Left kidney (tissue), 1 donor: ENCODE measurements at regions not wholly inside any gene's neighbourhood (a gene's known extent, or its start where the extent isn't known, plus 50 kb on each side); places are given as distances from the start of the nearest gene placed in this dataset.
A peak's percentile ranks its signal among the peaks of the same experiment; 100 is the strongest.

Experiments
- DNase-seq: peaks from one replicate; pipeline ENCODE4 v3.0.0-alpha.2; 2013

DNA sequence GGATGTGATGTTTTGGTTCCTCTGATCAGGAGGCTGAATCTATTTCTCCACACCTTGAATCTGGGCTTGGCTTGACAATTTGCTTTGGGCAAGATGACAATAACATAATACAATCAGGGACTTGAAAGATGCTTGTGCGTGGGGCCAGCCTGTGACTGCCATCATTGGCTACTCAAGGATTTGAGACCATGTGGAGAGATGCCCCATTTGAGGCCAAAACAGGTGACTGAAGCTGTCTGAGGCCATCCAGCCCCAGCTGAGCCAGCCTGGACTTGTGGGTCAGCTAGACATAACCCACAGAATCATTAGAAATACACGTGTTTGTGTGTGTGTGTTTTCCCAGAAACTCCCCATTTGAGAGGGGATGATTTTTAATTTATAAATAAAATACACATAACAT lies 421.5 kb downstream of the PTPRU start:
- DNase-seq = no peak

DNA sequence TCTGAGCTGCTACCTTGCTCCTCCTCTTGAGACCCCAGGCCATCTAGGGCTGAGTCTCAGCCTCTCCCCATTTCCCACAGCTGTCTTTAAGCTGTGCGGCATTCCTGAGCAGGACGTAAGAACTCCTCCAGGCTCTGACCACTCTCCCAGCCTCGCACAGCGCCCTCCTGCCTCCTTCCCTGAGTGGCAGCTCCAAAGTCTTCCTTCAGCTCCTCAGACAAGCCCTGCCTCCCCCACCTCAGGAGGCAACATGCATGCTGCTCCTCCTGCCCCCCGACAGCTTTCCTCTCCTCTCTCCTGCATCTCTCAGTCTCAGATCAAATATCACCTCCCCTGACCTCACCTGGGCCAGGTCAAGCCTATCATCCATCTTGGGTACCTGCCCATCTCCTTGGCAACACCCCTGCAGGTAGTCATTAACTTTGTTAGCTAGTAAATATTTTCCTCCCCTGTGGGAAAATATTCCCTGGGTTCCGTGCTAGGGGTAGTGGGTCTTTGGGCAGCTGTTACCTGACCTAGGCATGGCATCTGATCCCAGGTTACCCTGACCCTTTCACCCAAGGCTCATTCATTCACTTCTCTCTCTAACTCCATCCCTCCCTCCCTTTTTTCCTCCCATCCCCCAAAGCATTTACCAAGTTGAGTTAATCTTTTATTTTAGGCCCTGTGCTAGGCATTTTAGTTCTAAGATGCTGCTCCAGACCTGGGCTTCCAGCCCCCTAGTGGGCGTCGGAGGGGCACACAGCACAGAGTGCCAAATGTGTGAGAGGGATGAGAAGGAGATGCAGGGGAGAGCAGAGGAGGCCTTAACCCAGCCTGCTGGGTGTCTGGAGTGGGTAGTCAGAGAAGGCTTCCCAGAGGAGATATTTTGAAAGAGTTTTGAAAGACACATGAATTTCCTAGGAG lies 419.9 kb downstream of the PTPRU start:
- DNase-seq = peak; percentile 17

DNA sequence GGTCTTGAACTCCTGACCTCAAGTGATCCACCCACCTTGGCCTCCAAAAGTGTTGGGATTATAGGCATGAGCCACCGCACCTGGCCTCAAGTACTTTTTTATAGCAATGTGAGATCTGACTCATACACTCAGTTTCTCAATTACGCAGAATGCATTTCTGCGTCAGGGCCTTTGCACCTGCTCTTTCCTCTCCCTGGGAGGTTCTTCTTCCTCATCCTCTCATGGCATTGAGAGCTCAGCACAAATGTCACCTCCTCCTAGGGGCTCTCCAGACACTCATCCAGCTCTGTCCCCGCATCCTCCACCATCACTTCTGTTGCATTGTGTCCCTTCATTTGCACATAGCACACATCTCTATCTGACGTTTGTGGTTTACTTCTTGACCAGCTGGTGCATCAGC lies 418.8 kb downstream of the PTPRU start:
- no peak for DNase-seq

DNA sequence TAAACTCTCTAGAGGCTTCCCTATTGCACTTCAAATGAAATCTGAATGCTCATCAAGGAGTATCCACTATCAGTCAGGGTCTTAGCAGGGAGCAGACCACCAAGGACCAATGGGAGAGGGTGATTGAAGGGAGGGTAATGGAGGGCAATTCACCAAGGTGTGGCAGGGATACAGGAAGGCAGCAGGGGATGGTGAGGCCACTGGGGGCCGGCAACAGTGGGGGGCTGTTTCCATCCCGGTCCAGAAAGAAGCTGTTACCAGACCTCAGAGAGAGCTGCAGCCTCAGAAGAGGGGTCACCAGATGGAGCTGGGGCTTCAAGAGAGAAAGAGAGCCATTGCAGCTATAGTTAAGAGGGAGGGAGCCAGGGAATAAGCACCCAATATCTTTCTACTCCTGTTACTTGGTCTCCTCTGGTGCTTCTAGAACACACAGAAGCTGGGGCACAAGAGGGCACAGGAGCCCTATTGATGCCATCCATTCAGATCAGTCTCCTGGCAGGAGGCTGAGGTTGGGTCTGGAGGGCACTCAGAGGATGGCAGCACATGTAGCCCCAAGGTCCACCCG lies 417.6 kb downstream of the PTPRU start:
- DNase-seq = no peak

DNA sequence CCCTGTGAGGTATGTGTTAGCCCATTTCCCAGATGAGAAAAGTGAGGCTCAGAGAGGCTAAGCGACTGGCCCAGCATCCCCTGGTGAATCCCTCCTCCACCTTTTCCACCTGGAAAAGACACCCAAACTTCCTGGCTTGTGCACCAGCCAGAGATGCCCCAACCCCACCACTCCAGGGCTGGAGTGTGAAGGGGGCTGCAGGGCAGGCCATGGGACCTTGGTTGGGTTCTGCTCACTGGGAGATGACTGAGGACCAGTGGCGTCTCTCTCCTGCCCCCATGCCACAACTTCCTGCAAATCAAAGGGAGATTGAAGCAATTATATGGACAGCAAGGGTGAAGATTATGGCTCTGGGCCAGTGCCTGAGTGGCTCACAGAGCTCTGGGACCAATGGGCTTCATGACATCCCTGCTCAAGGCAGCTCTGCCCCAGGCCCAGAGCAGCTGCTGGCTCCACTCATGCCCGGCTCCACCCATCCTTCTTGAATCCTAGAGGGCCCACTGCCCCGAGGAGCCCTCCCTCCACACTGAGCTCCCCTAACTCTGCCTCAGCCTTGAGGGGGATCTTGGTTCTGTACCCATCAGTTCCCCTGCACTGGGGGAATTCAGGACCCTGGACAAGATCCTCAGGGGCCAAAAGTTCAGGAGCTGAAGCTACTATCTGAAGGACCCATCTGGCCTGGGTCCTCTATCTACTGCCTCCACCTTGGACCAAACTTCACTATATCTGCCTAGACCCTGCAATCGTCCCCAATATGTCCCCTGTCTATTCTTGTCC lies 416.9 kb downstream of the PTPRU start:
- DNase-seq = no peak

DNA sequence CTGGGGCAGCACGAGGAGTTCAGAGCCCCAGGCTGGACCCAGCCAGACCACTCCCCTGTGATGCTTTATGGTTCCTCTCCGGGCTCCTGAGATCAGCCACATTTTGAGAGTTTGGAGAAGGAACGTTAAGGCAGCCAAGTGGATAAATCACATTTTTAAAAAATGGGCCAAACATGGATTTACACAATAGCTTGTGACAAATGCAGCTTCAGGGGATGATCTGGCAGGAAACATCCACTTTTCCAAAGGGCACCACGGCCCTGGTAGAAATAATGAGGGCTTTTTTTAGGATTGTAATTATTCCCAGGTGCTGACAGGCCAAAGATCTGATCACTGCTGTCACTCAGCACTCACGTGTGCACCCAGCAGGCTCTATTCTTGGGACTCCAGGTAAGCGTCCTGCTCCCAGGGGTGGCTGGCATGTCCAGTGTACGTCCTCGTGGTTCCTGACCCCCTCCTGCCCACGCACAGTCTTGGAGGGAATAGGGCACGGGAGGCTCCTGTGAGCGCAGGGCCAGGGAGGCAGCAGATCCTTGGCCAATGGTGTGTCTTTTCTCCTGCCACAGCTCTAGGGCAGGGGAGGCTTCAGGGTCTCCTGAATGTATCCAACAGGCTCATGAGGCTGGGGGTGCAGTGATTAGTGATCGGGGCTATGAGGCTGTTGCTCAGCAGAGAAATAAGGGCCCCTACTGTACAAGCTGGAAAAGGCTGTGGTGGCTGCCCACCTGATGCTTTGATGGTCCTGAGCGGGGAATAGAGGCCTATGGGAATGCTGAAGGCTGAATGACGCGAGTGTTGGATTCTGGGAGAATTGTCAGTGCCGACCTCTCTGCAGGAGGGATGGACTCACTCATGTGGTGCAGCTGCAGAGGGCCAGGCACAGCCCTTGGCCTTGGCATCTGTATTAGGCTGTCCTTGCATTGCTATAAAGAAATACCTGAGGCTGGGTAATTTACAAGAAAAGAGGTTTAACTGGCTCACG lies 415.7 kb downstream of the PTPRU start:
- no peak for DNase-seq

DNA sequence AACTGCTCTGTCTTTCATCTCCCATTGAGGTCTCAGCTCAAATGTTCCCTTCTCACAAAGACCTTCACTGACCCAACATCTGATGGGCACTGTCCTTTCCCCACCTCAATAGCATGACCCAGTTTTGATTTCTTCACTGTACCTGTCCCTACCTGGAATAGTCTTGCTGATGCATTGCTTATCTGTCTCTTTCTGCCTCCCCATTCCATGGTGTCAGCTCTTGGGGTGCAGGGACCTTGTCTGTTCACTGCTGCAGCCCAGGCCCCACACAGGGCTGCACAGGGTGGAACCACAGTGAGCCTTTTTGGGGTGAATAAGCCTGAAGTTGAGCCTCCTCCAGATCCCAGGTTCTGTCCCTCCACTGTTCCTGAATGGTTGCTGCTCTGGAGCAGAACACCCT lies 414.9 kb downstream of the PTPRU start:
- DNase-seq = no peak

DNA sequence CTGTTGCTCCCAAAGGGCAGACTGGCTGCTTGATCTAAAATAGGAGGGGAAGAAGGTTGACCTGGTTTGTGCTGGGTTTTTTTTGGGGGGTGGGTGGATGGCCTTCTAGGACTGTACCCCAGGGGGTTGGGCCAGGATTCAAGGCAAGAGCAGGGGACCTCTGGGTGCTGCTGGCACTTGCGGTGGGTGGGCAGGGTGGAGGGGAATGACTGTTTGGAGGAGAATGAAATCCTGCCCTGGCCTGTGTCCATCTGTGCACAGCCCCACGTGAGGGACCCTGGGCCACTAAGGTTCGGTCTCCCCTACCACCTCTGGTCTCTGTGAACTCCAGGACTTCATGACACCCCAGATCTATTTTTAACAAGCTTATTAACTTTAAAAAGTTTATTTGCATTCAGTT lies 414.2 kb downstream of the PTPRU start:
- DNase-seq = no peak

DNA sequence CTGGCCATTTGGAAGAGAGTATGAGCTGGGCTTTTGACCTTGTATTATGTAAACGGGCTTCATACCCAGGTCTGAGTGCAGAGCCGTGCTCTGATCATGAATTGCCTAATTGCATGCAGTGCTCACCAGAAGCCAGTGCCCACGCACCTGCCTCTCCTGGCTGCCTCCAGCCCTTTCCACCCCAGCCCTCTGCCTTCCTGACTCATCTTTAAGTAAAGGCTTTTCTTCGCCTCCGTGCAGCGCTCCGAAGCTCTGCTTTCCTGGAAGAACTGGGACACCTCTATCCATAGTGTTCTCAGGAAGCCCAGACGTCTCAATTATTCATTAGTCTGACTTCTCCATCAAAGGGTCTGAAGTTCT lies 413.7 kb downstream of the PTPRU start:
- DNase-seq = no peak

DNA sequence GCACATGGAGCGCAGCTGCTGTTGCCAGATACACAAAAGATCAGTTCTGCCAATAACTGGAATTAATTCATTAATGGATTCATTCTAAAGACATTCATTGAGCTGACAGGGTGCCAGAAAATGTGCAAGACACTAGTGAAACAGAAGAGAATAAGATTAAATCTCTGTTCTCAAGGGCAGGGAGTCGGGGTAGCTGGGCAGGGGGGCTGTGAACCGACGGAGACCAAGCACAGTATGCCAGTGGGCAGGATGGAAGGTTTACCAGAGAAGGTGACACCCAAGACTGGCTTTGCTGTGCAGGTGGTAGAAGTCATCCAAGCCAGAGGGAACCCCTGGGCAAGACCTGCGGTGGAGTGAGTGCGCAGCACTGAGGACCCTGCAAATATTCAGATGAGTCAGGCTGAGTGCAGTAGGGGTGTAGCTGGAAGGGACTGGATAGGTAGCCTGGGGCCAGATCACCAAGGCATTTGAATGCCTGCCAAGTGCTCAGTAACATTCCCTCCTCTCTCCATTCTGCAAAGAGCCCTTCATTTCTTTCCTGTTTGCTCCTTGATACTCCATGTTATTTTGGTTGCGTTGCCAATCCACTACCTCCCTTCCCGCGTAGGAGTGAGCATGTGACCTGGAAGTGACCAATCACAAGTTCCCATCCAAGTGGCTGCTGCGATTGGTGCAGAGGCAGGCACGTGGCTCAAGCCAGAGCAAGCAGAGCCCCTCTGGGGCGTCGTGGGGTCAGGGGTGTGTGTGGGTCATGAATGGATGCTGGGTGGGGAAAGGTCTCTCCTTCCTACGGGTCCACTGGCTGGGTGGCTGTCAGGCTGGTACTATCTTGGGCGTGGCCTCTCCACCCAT lies 413.1 kb downstream of the PTPRU start:
- DNase-seq = no peak

DNA sequence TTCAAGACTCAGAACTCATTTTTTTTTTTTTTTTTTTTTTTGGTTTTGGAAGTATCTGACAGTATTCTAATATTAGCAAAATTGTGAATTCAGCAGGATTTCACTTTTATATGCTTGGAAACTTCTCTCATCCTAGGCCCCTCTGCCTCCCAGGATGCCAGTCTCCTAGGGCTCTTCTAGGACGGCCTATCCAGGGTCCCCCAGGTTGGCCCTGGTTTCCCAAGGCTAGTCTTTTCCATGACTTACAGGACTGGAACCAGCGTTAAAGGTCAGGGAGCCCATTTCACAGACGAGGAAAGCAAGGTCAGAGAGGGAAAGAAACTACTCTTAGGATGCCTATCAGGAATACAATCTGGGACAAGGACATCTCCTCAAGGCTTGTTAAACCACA lies 412.5 kb downstream of the PTPRU start:
- DNase-seq = no peak

DNA sequence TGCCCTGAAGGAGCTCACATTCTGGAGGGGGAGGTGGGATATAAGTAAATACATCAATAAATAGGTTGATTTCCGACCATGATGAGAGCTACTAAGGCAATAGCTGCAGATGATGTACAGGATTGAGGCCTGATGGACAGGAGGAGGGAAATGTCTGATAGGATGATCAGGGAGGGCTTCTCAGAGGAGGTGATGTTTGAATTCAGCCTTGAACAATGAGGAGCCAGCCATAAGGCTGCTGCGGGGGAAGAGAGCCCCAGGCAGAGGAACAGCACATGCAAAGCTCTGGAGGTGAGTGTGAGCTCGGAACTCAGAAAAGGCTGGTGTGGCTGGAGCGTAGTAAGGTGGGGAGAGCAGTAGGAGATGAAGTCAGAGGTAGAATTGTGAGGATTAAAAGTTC lies 411.7 kb downstream of the PTPRU start:
- DNase-seq = no peak

DNA sequence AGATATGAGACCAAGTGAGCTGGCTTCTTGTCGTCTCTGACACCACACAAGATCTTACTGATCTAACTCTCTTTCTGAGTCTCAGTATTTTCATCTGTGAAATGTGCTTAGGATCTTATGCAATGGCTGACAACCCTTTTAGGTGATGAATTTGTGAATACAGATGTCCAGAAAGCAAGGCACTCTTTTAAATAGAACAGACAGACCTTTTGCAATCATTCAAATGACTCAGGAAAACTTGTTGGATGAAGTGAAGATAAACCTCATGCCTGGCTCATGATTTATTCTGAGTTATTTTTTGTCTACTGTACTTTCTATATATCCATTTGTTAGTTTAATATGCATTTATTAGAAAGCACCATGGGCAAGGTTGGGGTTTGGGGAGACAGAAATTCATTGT lies 411.3 kb downstream of the PTPRU start:
- DNase-seq = no peak

DNA sequence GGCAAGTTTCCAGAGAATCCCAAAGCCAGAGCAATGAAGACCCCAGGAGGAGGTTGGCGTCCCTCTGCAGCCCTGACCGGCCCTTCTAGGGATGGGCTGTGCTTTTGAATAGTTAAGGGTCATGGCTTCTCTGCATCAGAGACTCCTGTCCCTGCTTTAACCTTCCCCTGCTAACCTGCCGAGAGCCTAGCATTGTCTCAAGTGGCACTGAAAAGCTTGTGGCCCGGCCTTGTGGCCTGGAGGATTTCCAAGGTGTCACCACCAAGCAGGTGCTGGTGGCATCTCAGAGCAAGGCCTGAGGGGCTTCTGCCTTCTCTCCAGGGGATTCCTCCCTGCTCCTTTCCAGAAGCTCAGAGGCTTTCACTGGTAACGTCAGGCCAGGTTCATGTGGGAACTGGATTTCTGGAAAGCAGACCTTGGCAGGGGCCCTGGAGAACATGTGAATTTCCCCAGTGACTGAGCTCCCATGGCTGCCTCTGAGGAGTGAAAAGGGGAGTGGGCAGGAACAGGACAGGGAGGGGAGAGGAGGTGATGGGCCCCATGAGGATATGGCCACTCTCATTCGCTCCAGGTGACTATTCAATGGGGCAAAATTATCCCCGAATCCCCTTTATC lies 409.9 kb downstream of the PTPRU start:
- DNase-seq = no peak

DNA sequence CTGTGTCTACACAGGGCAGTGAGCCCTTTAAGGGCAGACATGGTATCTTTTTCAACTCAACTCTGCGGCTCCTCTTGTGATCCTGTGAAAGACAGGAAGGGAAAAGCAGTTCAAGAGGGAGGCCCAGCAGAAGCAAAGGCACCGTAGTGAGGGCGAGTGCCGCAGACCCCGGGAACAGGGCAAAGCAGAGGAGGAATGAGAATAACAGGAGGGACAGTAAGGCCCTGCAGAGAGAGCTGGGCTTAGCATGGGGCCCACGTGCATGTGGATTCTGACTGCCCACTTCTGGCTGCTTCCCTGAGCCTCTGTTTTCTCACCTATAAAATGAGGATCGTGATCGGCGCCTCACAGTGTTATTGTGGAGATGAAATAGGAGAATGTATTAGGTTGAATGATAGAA lies 409.3 kb downstream of the PTPRU start:
- DNase-seq = no peak

DNA sequence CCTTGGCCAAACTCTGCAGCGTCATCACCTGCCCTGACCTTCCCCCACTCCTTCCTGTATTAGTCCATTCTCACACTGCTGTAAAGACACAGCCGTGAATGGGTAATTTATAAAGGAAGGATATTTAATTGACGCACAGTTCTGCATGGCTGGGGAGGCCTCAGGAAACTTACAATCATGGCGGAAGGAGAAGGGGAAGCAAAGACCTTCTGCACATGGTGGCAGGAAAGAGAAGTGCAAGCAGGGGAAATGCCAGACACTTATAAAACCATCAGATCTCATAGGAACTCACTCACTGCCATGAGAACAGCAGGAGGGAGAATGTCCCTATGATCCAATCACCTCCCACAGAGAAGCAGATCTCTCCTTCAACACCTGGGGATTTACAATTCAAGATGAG lies 408.5 kb downstream of the PTPRU start:
- DNase-seq = no peak

DNA sequence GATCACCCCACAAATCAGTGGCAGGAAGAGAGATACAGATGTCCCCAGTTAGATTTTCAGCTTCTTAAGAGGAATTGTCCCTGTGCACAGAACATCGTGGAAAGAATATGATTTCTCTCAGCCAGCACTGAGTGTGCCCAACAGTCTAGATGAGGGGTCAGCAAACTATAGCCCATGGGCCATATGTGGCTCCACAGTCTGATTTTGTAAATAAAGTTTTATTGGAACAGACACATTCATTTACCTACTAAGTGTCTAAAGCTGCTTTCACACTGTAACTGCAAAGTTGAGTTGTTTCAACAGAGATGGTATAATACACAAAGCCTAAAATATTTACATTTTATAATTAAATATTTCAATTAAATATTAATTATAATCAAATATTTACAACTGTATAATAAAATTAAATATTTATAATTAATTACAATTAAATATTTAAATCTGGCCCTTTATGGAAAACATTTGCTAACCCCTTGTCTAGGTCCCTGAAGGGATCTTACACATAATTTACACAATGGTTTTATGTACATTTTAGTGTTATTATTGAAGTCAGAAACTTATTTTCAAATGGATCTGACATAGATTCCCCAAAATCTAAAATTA lies 407.6 kb downstream of the PTPRU start:
- DNase-seq = no peak

DNA sequence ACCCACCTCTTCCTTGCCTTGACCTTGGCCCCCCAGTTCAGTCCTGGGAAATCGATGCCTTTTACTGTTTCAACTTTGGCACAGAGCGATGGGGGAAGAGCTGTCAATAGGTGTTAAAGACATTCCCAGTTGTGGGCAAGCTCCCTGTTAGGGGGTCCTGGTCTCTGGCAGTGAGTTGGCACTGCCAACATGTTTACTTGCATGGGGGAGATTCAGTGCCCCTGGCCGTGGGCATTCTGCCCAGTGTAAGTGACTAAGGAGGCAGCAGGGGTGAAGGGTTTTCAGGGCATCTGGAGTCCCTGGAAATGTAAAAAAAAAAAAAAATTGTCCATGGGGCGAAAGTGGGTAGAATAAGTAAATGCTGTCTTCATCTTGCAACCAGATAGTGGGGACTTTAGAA lies 407.0 kb downstream of the PTPRU start:
- DNase-seq = no peak

DNA sequence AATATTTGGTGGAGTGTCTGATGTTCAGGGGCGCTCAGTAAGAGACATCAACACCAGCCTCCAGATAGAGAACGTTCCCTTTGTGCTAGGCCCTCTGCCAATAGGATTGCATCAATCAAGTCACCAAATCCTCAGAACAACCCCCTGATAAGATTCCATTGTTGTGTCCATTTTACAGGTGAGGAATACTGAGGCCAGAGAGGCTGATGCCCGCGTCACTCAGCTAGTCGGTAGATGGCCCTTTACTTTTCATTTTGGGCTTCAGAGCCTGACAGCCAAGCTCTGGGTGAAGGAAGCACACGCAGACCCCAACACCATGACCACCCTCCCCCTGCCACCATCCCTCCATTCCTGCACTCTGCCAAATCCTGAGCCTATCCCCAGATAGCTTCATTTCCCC lies 406.2 kb downstream of the PTPRU start:
- no peak for DNase-seq

DNA sequence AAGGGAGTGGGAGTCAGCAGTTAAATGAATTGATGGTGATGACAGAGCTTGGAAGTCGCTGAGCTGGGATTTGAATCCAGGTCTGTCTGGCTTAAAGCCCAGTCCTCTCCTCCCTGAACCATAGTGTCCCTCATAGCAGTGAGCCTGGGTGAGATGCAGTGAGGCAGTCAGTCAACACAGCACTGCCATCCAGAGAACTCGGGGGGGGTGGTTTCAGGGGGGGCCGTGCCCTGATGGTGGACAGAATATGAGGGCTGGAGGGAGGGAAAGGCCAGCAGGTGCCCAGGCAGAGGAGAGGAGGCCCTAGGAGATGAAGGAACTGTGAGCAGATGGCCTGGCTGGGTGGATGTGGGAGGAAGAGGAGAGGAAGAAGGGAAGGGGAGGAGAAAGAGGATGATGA lies 405.6 kb downstream of the PTPRU start:
- no peak for DNase-seq
